ENCODE measurements at regions not wholly inside any gene's neighbourhood (a gene's known extent, or its start where the extent isn't known, plus 50 kb on each side); places are given as distances from the start of the nearest gene placed in this dataset.

GRCh38 chr1:59094001-59094400, 202.9 kb upstream of the FGGY start:
- no peak for TF ChIP-seq CTCF (IDR thresholded peaks at IDR 0.05; ENCODE audit: poor library complexity)
- no peak for TF ChIP-seq EZH2phosphoT487 (IDR thresholded peaks at IDR 0.05; ENCODE audit: low read depth, severe bottlenecking, unreplicated experiment)
- TF ChIP-seq EZH2 (IDR thresholded peaks at IDR 0.05; ENCODE audit: borderline replicate concordance), result no peak

All from hepatocyte (in vitro differentiated cells).